SK-N-SH treated with all-trans-retinoic acid at 6 μM for 48 hours (cell line): ENCODE measurements at regions not wholly inside any gene's neighbourhood (a gene's known extent, or its start where the extent isn't known, plus 50 kb on each side); places are given as distances from the start of the nearest gene placed in this dataset.

Experiments used
- ATAC-seq: fragments of 200-7000 bp; cut with Tn5 transposase; 3 replicates; pipeline ENCODE4 v1.9.1; 2020; ENCODE audit warnings: mild to moderate bottlenecking, moderate library complexity
- ARNTL ChIP-seq: fragments of 450-650 bp; formaldehyde crosslinking; IDR thresholded peaks from 2 replicates; pipeline ENCODE4 v1.5.0; 2020; ENCODE audit warnings: low read depth, mild to moderate bottlenecking, moderate library complexity, borderline replicate concordance
- BACH2 ChIP-seq: fragments of 250-450 bp; sonication (Bioruptor Pico); IDR thresholded peaks from 2 replicates; pipeline ENCODE4 v1.9.0; 2021; ENCODE audit warnings: mild to moderate bottlenecking, borderline replicate concordance
- CREB5 ChIP-seq: fragments of 250-450 bp; sonication (Bioruptor Pico); IDR thresholded peaks from 2 replicates; pipeline ENCODE4 v1.5.1; 2020; ENCODE audit warnings: low read depth, mild to moderate bottlenecking, moderate library complexity
- CSDC2 ChIP-seq: fragments of 250-450 bp; sonication (Bioruptor Pico); IDR thresholded peaks from 2 replicates; pipeline ENCODE4 v1.5.0; 2020; ENCODE audit warnings: mild to moderate bottlenecking, moderate library complexity
- CSRNP3 ChIP-seq: fragments of 250-450 bp; sonication (Bioruptor Pico); IDR thresholded peaks from 2 replicates; pipeline ENCODE4 v1.5.1; 2021; ENCODE audit warnings: mild to moderate bottlenecking, moderate library complexity
- ESRRG ChIP-seq: fragments of 250-450 bp; sonication (Bioruptor Pico); IDR thresholded peaks from 2 replicates; pipeline ENCODE4 v1.6.1; 2021; ENCODE audit warnings: mild to moderate bottlenecking
- GLIS3 ChIP-seq: fragments of 250-450 bp; sonication (Bioruptor Pico); IDR thresholded peaks from 2 replicates; pipeline ENCODE4 v1.5.0; 2020; ENCODE audit warnings: mild to moderate bottlenecking, moderate library complexity
- ISL1 ChIP-seq: fragments of 250-450 bp; sonication (Bioruptor Pico); IDR thresholded peaks from 2 replicates; pipeline ENCODE4 v2.1.2; 2022; ENCODE audit warnings: mild to moderate bottlenecking, moderate library complexity
- OSR1 ChIP-seq: fragments of 250-450 bp; sonication (Bioruptor Pico); IDR thresholded peaks from 2 replicates; pipeline ENCODE4 v1.8.0; 2022; ENCODE audit warnings: moderate library complexity, mild to moderate bottlenecking, inconsistent platforms
- RARB ChIP-seq: fragments of 250-450 bp; sonication (Bioruptor Pico); IDR thresholded peaks from 2 replicates; pipeline ENCODE4 v1.8.0; 2021; ENCODE audit warnings: mild to moderate bottlenecking, moderate library complexity
- TCF4 ChIP-seq: fragments of 250-450 bp; sonication (Bioruptor Pico); IDR thresholded peaks from 2 replicates; pipeline ENCODE4 v1.8.0; 2021; ENCODE audit warnings: mild to moderate bottlenecking, moderate library complexity, borderline replicate concordance
- TOX ChIP-seq: fragments of 250-450 bp; sonication (Bioruptor Pico); IDR thresholded peaks from 2 replicates; pipeline ENCODE4 v1.8.0; 2021; ENCODE audit warnings: mild to moderate bottlenecking, moderate library complexity, borderline replicate concordance
- TSHZ2 ChIP-seq: fragments of 250-450 bp; sonication (Bioruptor Pico); IDR thresholded peaks from 2 replicates; pipeline ENCODE4 v1.5.0; 2020; ENCODE audit warnings: mild to moderate bottlenecking, moderate library complexity
- ZC3H10 ChIP-seq: fragments of 250-450 bp; sonication (Bioruptor Pico); IDR thresholded peaks from 2 replicates; pipeline ENCODE4 v1.5.1; 2021; ENCODE audit warnings: mild to moderate bottlenecking, moderate library complexity
- ZFP3 ChIP-seq: fragments of 250-450 bp; sonication (Bioruptor Pico); IDR thresholded peaks from 2 replicates; pipeline ENCODE4 v1.5.0; 2020; ENCODE audit warnings: mild to moderate bottlenecking, moderate library complexity
- ZNF565 ChIP-seq: fragments of 450-650 bp; formaldehyde crosslinking; conservative IDR thresholded peaks from 2 replicates; pipeline ENCODE4 v1.5.0; 2020; ENCODE audit warnings: low read depth, mild to moderate bottlenecking, moderate library complexity
- ZNF70 ChIP-seq: fragments of 450-650 bp; formaldehyde crosslinking; IDR thresholded peaks from 2 replicates; pipeline ENCODE4 v1.5.0; 2020; ENCODE audit warnings: mild to moderate bottlenecking, moderate library complexity
- TF ChIP-seq, protein P1 (sequence below): fragments of 250-450 bp; sonication (Bioruptor Pico); IDR thresholded peaks from 2 replicates; pipeline ENCODE4 v1.8.0; 2020; ENCODE audit warnings: mild to moderate bottlenecking, moderate library complexity, borderline replicate concordance
- TF ChIP-seq, protein P2 (sequence below): fragments of 250-450 bp; sonication (Bioruptor Pico); IDR thresholded peaks from 2 replicates; pipeline ENCODE4 v1.8.0; 2021; ENCODE audit warnings: low read depth, mild to moderate bottlenecking, moderate library complexity, borderline replicate concordance

DNA sequence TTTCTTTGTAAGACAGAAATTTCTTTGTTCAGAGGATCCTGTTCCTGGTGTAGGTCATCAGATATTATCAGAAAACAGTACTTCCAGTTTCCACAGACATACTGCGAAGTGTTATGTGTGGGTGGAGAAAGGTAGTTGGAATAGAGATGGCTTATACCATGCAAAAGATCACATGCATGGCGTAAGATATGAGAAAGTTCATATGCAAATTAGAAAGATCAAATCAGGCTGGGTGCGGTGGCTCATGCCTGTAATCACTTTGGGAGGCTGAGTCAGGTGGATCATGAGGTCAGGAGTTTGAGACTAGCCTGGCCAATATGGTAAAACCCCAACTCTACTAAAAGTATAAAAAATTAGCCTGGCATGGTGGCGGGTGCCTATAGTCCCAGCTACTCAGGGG, 65.2 kb upstream of the GLIS3 start (continued):
- no peak for TF ChIP-seq TSHZ2 (CRISPR knock-in tag)
- no peak for TF ChIP-seq CSDC2 (CRISPR knock-in tag)
- no peak for TF ChIP-seq CSRNP3 (CRISPR knock-in tag)
- no peak for TF ChIP-seq RARB (CRISPR knock-in tag)
- TF ChIP-seq ISL1 (CRISPR knock-in tag) = no peak
- TF ChIP-seq TCF4 (CRISPR knock-in tag) = no peak
- TF ChIP-seq GLIS3 (CRISPR knock-in tag) = no peak

DNA sequence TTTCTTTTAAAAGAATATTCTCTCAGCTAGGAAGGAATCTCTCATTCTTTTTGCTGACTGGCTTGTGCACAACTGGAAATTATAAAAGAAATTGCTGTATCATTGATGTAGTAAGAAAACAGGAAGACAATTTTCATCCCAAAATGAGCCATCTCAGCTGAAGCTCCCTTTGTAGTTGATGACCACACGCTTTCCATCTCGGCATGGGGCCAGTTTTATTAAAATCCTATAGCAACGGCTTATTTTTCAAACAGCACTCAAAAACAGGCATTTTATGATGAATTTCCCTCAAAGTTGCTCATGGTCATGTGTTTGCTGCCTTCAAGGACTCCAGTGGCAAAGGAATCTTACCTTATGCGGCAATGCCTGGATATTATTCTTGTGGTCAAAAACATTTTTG, 62.4 kb upstream of the GLIS3 start:
- no peak for ATAC-seq
- TF ChIP-seq ARNTL (CRISPR knock-in tag) (no peak), ZC3H10 (CRISPR knock-in tag) (no peak), OSR1 (no peak), ESRRG (no peak), TCF4 (CRISPR knock-in tag) (no peak), TOX (CRISPR knock-in tag) (no peak), ISL1 (CRISPR knock-in tag) (no peak), CSDC2 (CRISPR knock-in tag) (no peak), TSHZ2 (CRISPR knock-in tag) (no peak), ZNF70 (CRISPR knock-in tag) (no peak), RARB (CRISPR knock-in tag) (no peak), GLIS3 (CRISPR knock-in tag) (no peak), CREB5 (no peak), BACH2 (CRISPR knock-in tag) (no peak)
- TF ChIP-seq, protein P1, sequence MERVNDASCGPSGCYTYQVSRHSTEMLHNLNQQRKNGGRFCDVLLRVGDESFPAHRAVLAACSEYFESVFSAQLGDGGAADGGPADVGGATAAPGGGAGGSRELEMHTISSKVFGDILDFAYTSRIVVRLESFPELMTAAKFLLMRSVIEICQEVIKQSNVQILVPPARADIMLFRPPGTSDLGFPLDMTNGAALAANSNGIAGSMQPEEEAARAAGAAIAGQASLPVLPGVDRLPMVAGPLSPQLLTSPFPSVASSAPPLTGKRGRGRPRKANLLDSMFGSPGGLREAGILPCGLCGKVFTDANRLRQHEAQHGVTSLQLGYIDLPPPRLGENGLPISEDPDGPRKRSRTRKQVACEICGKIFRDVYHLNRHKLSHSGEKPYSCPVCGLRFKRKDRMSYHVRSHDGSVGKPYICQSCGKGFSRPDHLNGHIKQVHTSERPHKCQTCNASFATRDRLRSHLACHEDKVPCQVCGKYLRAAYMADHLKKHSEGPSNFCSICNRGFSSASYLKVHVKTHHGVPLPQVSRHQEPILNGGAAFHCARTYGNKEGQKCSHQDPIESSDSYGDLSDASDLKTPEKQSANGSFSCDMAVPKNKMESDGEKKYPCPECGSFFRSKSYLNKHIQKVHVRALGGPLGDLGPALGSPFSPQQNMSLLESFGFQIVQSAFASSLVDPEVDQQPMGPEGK (CRISPR knock-in tag) = no peak
- TF ChIP-seq, protein P2, sequence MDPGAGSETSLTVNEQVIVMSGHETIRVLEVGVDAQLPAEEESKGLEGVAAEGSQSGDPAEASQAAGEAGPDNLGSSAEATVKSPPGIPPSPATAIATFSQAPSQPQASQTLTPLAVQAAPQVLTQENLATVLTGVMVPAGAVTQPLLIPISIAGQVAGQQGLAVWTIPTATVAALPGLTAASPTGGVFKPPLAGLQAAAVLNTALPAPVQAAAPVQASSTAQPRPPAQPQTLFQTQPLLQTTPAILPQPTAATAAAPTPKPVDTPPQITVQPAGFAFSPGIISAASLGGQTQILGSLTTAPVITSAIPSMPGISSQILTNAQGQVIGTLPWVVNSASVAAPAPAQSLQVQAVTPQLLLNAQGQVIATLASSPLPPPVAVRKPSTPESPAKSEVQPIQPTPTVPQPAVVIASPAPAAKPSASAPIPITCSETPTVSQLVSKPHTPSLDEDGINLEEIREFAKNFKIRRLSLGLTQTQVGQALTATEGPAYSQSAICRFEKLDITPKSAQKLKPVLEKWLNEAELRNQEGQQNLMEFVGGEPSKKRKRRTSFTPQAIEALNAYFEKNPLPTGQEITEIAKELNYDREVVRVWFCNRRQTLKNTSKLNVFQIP (CRISPR knock-in tag) = no peak

DNA sequence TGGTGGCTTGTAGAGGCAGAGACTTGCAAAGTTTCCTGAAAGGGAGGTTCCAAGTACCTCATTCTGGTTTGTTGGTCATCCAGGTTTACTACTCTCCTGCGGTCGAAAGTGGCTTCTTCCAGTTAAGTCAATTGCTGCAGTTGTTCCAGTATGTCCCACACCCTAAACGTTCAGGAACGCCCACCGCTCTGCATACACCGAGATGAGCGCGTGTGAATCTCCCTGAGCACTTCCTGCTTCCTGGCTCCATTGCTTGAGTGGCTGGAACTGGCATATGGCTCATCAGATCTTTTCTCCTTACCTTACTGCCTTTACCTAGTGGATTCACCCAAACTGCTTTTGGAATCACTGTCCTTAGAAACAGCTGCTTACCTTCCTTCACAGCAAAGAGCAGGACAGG, 59.1 kb upstream of the GLIS3 start:
- ATAC-seq = no peak
- no peak for TF ChIP-seq ARNTL (CRISPR knock-in tag)
- no peak for TF ChIP-seq TCF4 (CRISPR knock-in tag)
- TF ChIP-seq, protein P2 (CRISPR knock-in tag) = no peak
- no peak for TF ChIP-seq CSRNP3 (CRISPR knock-in tag)
- no peak for TF ChIP-seq ZFP3 (CRISPR knock-in tag)
- TF ChIP-seq ZNF565 (CRISPR knock-in tag) = no peak
- no peak for TF ChIP-seq GLIS3 (CRISPR knock-in tag)
- no peak for TF ChIP-seq CSDC2 (CRISPR knock-in tag)
- no peak for TF ChIP-seq RARB (CRISPR knock-in tag)
